HT-29 (cell line): ENCODE measurements at regions not wholly inside any gene's neighbourhood (a gene's known extent, or its start where the extent isn't known, plus 50 kb on each side); places are given as distances from the start of the nearest gene placed in this dataset.
"Not testable (repeated sequence)": the region's sequence is repeated elsewhere in the genome, so short reads cannot be mapped to it uniquely, and the experiment has no call there.

ENCODE experiments used
- DNase-seq: peaks from one replicate; pipeline ENCODE4 v3.0.0-alpha.2; 2015; ENCODE audit warnings: low spot score

GRCh38 chr2:16204886-16205620 lies 264.7 kb downstream of the MYCN start:
- no peak for DNase-seq

GRCh38 chr2:16204251-16204650 lies 263.9 kb downstream of the MYCN start:
- no peak for DNase-seq

- DNase-seq: no peak
Measured at GRCh38 chr2:16203691-16204090, 263.3 kb downstream of the MYCN start.

GRCh38 chr2:16203069-16203468 lies 262.7 kb downstream of the MYCN start:
- no peak for DNase-seq

- DNase-seq: peak; percentile 15
Measured at GRCh38 chr2:16202266-16203020, 262.1 kb downstream of the MYCN start.

GRCh38 chr2:16201848-16202247 lies 261.5 kb downstream of the MYCN start:
- DNase-seq: no peak

- no peak for DNase-seq
Measured at GRCh38 chr2:16200554-16201193, 260.3 kb downstream of the MYCN start.

GRCh38 chr2:16199882-16200553 lies 259.7 kb downstream of the MYCN start:
- DNase-seq: no peak

GRCh38 chr2:16199241-16199640 lies 258.9 kb downstream of the MYCN start:
- not testable (repeated sequence) for DNase-seq

GRCh38 chr2:16198166-16198912 lies 258.0 kb downstream of the MYCN start:
- DNase-seq: no peak

GRCh38 chr2:16197504-16198147 lies 257.3 kb downstream of the MYCN start:
- no peak for DNase-seq

GRCh38 chr2:16196687-16197503 lies 256.5 kb downstream of the MYCN start:
- DNase-seq: no peak

- DNase-seq: no peak
Measured at GRCh38 chr2:16195681-16196070, 255.3 kb downstream of the MYCN start.

GRCh38 chr2:16194931-16195680 lies 254.8 kb downstream of the MYCN start:
- DNase-seq: no peak

GRCh38 chr2:16194530-16194929 lies 254.2 kb downstream of the MYCN start:
- no peak for DNase-seq

- DNase-seq: no peak
Measured at GRCh38 chr2:16194096-16194390, 253.7 kb downstream of the MYCN start.

GRCh38 chr2:16192416-16193216 lies 252.3 kb downstream of the MYCN start:
- no peak for DNase-seq

GRCh38 chr2:16191431-16192200 lies 251.3 kb downstream of the MYCN start:
- DNase-seq: no peak
